Retinal pigment epithelial cell (primary cell): ENCODE measurements at regions not wholly inside any gene's neighbourhood (a gene's known extent, or its start where the extent isn't known, plus 50 kb on each side); places are given as distances from the start of the nearest gene placed in this dataset.

Source experiments
- DNase-seq: peaks from one replicate; pipeline ENCODE4 v3.0.0-alpha.2; 2010; ENCODE audit warnings: low read depth
- H3K4me3 ChIP-seq: 2 replicates; pipeline ENCODE4 v1.5.1; 2011; ENCODE audit warnings: mild to moderate bottlenecking, low read length, control low read depth, moderate library complexity
- TF ChIP-seq, protein P1 (sequence below): conservative IDR thresholded peaks from 2 replicates; pipeline ENCODE4 v1.5.1; 2011; ENCODE audit warnings: low read depth, low read length, control low read depth, inconsistent platforms

DNA sequence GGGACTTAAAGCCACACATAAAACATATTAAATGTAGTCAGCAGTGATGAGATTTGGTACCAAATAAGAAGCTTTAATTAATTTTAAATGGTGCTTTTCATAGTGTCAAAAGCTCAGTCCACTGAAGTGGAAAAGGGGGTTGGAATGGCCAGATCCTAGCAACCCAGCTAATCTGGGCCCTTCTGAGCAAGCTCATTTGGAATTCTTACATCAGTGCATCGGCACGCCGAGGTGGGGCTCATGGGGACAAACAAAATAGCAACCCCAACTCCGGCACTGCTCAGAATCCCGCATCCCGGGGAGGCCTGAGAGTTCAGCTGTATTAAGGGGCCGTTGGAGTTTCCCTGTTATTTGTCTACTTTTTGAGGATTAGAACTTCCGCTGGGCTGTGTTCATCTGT lies 526.4 kb downstream of the SOX2 start:
- H3K4me3 ChIP-seq, result peak overlapping the region; percentile 12
- TF ChIP-seq, protein P1, sequence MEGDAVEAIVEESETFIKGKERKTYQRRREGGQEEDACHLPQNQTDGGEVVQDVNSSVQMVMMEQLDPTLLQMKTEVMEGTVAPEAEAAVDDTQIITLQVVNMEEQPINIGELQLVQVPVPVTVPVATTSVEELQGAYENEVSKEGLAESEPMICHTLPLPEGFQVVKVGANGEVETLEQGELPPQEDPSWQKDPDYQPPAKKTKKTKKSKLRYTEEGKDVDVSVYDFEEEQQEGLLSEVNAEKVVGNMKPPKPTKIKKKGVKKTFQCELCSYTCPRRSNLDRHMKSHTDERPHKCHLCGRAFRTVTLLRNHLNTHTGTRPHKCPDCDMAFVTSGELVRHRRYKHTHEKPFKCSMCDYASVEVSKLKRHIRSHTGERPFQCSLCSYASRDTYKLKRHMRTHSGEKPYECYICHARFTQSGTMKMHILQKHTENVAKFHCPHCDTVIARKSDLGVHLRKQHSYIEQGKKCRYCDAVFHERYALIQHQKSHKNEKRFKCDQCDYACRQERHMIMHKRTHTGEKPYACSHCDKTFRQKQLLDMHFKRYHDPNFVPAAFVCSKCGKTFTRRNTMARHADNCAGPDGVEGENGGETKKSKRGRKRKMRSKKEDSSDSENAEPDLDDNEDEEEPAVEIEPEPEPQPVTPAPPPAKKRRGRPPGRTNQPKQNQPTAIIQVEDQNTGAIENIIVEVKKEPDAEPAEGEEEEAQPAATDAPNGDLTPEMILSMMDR, result no peak

DNA sequence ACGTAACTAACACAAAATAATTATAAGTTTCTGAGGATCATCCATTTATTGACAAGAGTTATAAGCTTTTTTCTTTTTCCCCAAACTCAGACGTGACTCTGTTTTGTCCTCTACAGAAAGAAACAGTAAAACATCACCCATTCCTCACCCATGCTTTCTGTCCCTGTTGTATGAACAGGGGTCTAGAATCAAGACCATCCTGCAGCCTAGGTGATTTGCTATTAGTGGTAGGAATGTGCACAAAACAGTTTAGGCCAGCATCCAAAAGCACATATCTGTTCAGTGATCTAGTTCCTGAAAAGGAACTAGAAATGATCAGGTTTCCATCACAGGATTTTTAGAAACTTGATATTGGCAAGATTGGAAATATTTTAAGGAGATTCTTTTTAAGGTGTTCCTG lies 527.6 kb downstream of the SOX2 start:
- DNase-seq, result no peak
- no peak overlapping the region for H3K4me3 ChIP-seq
- TF ChIP-seq, protein P1, result no peak

More for the DNA sequence above, 526.4 kb downstream of the SOX2 start:
- DNase-seq, result peak; percentile 96

DNA sequence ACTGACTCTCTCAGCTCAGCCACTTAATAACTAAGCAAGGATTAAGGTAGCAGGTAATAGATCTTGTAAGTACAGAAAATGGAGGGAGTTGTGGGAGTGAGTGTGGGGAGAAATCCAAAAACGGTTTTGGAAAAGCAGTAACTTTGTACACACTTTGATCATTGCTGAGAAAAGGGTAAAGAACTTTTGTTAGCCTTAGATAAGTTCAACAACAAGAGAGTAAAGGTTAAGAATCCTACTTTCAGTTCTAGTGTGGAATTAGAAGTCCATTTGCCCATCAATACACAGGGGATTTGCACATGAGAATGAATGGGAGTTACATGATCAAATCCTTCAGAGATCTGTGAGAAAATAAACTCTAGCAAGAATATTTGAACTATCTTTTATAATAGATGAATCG lies 528.7 kb downstream of the SOX2 start:
- no peak overlapping the region for H3K4me3 ChIP-seq
- no peak for DNase-seq
- TF ChIP-seq, protein P1, result no peak

DNA sequence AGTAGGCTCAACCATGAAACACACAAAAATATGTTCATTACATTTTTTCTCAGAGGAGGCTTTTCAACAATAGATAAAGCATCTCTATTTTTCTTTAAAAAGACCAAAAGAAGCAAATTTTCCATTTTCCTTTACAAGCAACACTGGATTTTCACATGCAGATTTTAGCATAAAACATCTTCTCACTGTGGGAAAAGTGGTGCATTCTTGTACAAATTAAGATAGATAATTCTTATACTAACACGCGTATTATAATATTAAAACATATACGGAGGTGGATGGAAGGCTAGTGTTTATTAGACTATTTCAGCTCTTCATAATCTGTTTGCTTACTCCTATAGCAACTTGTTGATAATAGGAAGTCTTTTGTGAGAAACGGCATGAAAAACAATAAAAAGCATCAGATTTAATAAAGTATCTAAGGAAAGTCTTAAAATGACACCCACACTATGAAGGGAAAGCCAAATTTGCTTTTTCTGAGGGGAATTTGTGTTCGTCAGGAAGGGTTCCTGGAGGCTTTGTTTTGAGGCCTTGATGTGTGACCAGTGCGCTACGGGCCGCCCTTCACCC lies 529.6 kb downstream of the SOX2 start:
- TF ChIP-seq, protein P1, result no peak
- no peak overlapping the region for H3K4me3 ChIP-seq
- no peak for DNase-seq

DNA sequence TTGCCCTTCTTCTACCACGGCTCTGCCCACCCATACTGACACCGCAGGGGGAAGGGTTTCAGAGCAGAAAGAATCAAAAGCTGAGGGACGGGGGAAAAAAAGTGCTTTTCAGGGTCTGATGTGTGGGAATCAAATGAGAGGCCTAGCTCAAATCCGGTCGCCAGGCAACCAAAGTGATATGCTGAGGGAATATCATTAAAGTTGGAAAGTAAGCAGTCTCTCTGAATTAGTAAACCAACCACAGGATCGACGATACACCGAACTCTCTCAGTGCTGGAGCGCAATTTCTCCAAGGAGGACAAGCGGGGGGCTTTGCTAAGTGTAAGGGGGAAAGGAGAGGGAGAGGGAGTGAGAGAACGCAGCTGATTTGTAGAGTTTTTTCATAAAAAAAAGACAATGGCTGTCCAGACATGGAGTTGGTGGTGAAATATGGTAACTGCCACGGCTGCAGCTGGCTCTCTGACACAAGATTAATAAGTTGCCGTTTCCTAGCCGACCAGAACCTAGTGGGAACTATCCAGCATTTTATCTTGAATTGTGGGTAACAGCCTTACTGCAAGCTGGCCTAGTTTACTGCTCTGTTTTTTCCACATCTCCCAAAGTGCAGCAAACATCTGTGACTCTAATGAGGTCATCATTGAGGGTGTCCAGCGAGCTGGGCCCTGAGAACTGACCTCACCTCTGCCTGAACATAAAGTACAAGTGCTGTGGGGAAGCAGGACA lies 530.2 kb downstream of the SOX2 start:
- DNase-seq, result peak; percentile 85
- H3K4me3 ChIP-seq, result peak overlapping the region; percentile 0
- TF ChIP-seq, protein P1, result peak; percentile 1

DNA sequence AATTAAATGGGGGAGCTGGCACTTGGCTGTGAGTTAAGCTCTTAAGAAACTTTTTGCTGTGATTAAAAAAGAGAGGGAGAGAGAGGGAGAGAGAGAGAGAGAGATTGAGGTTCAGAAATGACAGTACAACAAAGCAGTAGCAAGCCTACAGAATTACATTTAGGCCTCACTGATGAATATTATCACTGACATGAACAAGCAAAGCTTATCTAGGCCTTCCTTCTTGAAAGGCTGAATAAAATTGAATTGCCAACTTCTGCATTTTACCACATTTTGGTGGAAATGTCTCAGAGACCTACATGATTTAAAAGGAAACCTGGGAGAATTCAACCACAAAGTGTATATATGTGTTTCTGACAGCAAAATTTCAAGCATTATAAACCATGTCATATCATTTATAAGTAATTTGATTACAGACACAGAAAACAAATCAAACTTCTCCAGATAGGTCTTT lies 530.8 kb downstream of the SOX2 start:
- H3K4me3 ChIP-seq, result no peak overlapping the region
- DNase-seq, result no peak
- TF ChIP-seq, protein P1, result no peak

DNA sequence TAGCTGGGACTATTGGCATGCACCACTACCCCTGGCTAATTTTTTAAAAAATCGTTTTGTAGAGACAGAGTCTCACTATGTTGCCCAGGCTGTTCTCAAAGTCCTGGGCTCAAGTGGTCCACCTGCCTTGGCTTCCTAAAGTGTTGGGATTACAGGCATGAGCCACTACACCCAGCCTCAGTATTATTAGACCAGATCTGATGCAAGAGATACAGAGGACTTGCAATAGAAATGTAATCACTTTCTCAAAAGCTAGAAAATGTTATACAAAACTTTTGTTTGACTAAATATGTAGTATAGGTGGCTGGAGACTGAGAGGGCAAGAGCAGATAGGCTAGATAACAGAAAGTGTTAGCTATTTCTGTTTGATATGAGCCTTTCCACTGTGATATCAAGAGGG lies 531.9 kb downstream of the SOX2 start:
- TF ChIP-seq, protein P1, result no peak
- no peak for DNase-seq
- H3K4me3 ChIP-seq, result no peak overlapping the region
